GM12878 (cell line): ENCODE measurements at regions not wholly inside any gene's neighbourhood (a gene's known extent, or its start where the extent isn't known, plus 50 kb on each side); places are given as distances from the start of the nearest gene placed in this dataset.

Source experiments
- ATAC-seq: fragments of 200-7000 bp; cut with Tn5 transposase; 3 replicates; pipeline ENCODE4 v1.9.1; 2020; ENCODE audit warnings: mild to moderate bottlenecking, moderate library complexity
- BruUV-seq: library from RNA; stranded (reverse); fragments of 400-500 nt; replicated peaks from 2 replicates; lab custom pipeline; 2021; lab: Mats Ljungman, UMichigan
- CTCF ChIA-PET: fragments of 300-600 bp; sonication (Branson Sonifier 250); formaldehyde crosslinking; extraction: SDS; loops from one replicate; lab custom pipeline; 2021; ENCODE audit warnings: inconsistent platforms; lab: Yijun Ruan, JAX
- POLR2A ChIA-PET: fragments of 350-600 bp; formaldehyde crosslinking; extraction: SDS; loops from one replicate; lab custom pipeline; 2021; ENCODE audit warnings: inconsistent platforms; lab: Charles Lee
- RAD21 ChIA-PET: fragments of 300-600 bp; sonication (Branson Sonifier 250); formaldehyde crosslinking; loops from one replicate; lab custom pipeline; 2023; ENCODE audit warnings: antibody characterized with exemption; ENCODE audit not compliant: unreplicated experiment; lab: Charles Lee
- SMC1A ChIA-PET: fragments of 300-600 bp; sonication (Branson Sonifier 250); formaldehyde crosslinking; loops from one replicate; lab custom pipeline; 2023; ENCODE audit not compliant: unreplicated experiment, uncharacterized antibody; lab: Charles Lee
- DNase-seq: peaks from one replicate; pipeline ENCODE4 v3.0.0-alpha.2; 2011; ENCODE audit warnings: low read depth, low spot score
- FAIRE-seq: peaks from 3 replicates; lab custom pipeline; 2011; peaks lifted over from hg19 to GRCh38; lab: Jason Lieb, UNC
- H2AFZ ChIP-seq: 2 replicates; pipeline ENCODE4 v1.6.0; 2011; ENCODE audit warnings: low read depth, low read length, control low read depth; ENCODE audit not compliant: control insufficient read depth
- H3K27ac ChIP-seq: 2 replicates; pipeline ENCODE4 v1.5.1; 2011; ENCODE audit warnings: control low read depth; ENCODE audit not compliant: control insufficient read depth, insufficient read depth
- H3K27me3 ChIP-seq, 2 experiments: replicated peaks in 1 of 2; 2 replicates each; pipeline versions ENCODE4 v1.6.0 to v1.6.1; 2011; ENCODE audit warnings: low read length in 1 of 2; ENCODE audit not compliant: control insufficient read depth in 2 of 2, insufficient read depth in 2 of 2
- H3K36me3 ChIP-seq, 2 experiments: 2 replicates each; pipeline ENCODE4 v1.5.1; 2011; ENCODE audit warnings: low read length in 1 of 2; ENCODE audit not compliant: control insufficient read depth in 2 of 2, insufficient read depth in 2 of 2
- H3K4me1 ChIP-seq: 2 replicates; pipeline ENCODE4 v1.6.1; 2011; ENCODE audit warnings: mild to moderate bottlenecking, low read length, moderate library complexity, mixed read lengths; ENCODE audit not compliant: control insufficient read depth, insufficient read depth
- H3K4me2 ChIP-seq: 2 replicates; pipeline ENCODE4 v1.6.0; 2011; ENCODE audit warnings: control low read depth; ENCODE audit not compliant: control insufficient read depth, insufficient read depth
- H3K4me3 ChIP-seq: fragments of 200-600 bp; sonication (generic); 2 replicates; pipeline ENCODE4 v1.5.1; 2016
- H3K79me2 ChIP-seq: 2 replicates; pipeline ENCODE4 v1.6.0; 2011; ENCODE audit warnings: low read length; ENCODE audit not compliant: control insufficient read depth, insufficient read depth
- H3K9ac ChIP-seq: 2 replicates; pipeline ENCODE4 v1.8.0; 2011; ENCODE audit warnings: low read length, control low read depth, mixed read lengths; ENCODE audit not compliant: control insufficient read depth, insufficient read depth
- H3K9me3 ChIP-seq: replicated peaks from 3 replicates; pipeline ENCODE4 v1.5.1; 2011; ENCODE audit warnings: mild to moderate bottlenecking, low read length; ENCODE audit not compliant: control insufficient read depth, insufficient read depth
- H4K20me1 ChIP-seq: 2 replicates; pipeline ENCODE4 v1.6.0; 2011; ENCODE audit not compliant: control insufficient read depth, insufficient read depth
- BHLHE40 ChIP-seq, 2 experiments: fragments of 450-650 bp in 1 of 2; IDR thresholded peaks; 2 replicates each; pipeline ENCODE4 v1.6.1; 2011 to 2017; ENCODE audit warnings: low read depth in 2 of 2, borderline replicate concordance in 1 of 2, improper control_type of control experiment in 1 of 2, low read length in 1 of 2, mild to moderate bottlenecking in 1 of 2
- KLF5 ChIP-seq: fragments of 450-650 bp; IDR thresholded peaks from 2 replicates; pipeline ENCODE4 v1.6.1; 2014; ENCODE audit warnings: mild to moderate bottlenecking; ENCODE audit not compliant: partially characterized antibody
- PAX8 ChIP-seq: fragments of 450-650 bp; IDR thresholded peaks from 2 replicates; pipeline ENCODE4 v1.6.1; 2017; ENCODE audit warnings: mild to moderate bottlenecking, moderate library complexity
- POLR2A ChIP-seq: IDR thresholded peaks from 2 replicates; pipeline ENCODE4 v1.6.1; 2011; ENCODE audit warnings: low read depth, mild to moderate bottlenecking, low read length
- POU2F2 ChIP-seq: IDR thresholded peaks from 3 replicates; pipeline ENCODE4 v1.6.1; 2011; ENCODE audit warnings: low read depth, mild to moderate bottlenecking, low read length, borderline replicate concordance
- RBBP5 ChIP-seq: fragments of 200-600 bp; sonication (generic); conservative IDR thresholded peaks from 2 replicates; pipeline ENCODE4 v1.6.1; 2016
- SPI1 ChIP-seq: IDR thresholded peaks from 2 replicates; pipeline ENCODE4 v1.6.1; 2011; ENCODE audit warnings: low read depth, mild to moderate bottlenecking, low read length, moderate library complexity, borderline replicate concordance; ENCODE audit not compliant: insufficient read depth
- TCF3 ChIP-seq: IDR thresholded peaks from 2 replicates; pipeline ENCODE4 v1.6.1; 2012; ENCODE audit warnings: low read depth, mild to moderate bottlenecking, low read length, borderline replicate concordance; ENCODE audit not compliant: insufficient read depth
- YBX1 ChIP-seq: fragments of 450-650 bp; IDR thresholded peaks from 2 replicates; pipeline ENCODE4 v1.6.1; 2016; ENCODE audit warnings: antibody characterized with exemption
- ZBED1 ChIP-seq: IDR thresholded peaks from 2 replicates; pipeline ENCODE4 v1.6.1; 2016; ENCODE audit warnings: borderline replicate concordance
- ZNF207 ChIP-seq: fragments of 450-650 bp; IDR thresholded peaks from 2 replicates; pipeline ENCODE4 v1.6.1; 2014; ENCODE audit warnings: antibody characterized with exemption, mild to moderate bottlenecking, borderline replicate concordance
- WGBS: methylation state at CpG from one replicate; pipeline ENCODE4 v1.1.6; 2016; ENCODE audit warnings: low lambda C conversion rate; ENCODE audit not compliant: insufficient replicate concordance, insufficient coverage; ENCODE audit errors: missing lambda C conversion rate; 5-methylcytosine and 5-hydroxymethylcytosine counted together
- in situ Hi-C: fragments of 300-500 bp; cut with MboI; formaldehyde crosslinking; loops from 9 replicates; pipeline ENCODE4 v1.14.3; 2018; ENCODE audit warnings: mixed read lengths
- intact Hi-C: fragments of 100-400 bp; cut with micrococcal nuclease; formaldehyde crosslinking; loops from one replicate; pipeline ENCODE4 v1.14.2; 2022; ENCODE audit not compliant: unreplicated experiment
- TF ChIP-seq, protein P1 (sequence below): IDR thresholded peaks from 2 replicates; pipeline ENCODE4 v1.6.1; 2012; ENCODE audit warnings: low read depth, low read length, improper control_type of control experiment
- TF ChIP-seq, protein P2 (sequence below): fragments of 450-650 bp; IDR thresholded peaks from 2 replicates; pipeline ENCODE4 v1.6.1; 2018; ENCODE audit warnings: mild to moderate bottlenecking, low read depth, moderate library complexity; ENCODE audit not compliant: partially characterized antibody
- TF ChIP-seq, protein P3 (sequence below): IDR thresholded peaks from 2 replicates; pipeline ENCODE4 v1.6.1; 2011; ENCODE audit warnings: mild to moderate bottlenecking, low read depth, low read length, moderate library complexity; ENCODE audit not compliant: insufficient replicate concordance

DNA sequence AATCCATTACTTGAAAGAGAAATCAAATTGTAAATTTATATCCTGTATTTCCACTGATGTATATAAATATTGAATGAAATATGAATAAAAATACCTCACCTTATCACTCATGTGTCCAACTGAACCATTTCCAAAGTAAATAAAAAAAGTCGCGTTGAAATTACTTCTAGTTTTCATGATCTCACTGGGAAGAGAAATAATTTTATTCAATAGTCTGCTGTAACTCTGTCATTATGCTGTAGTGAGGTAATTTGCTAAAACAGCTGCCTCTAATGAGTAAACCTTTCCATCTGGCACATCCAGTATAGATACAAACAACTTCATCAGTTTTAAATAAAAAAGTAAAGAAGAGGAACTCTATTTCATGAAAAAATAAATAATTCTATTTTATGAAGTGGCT, 611.5 kb downstream of the ZNF608 start:
- Histone ChIP-seq H3K4me3 (no peak overlapping the region), H3K9me3 (no peaks in the 10 kb centered on the region), H2AFZ (no peak overlapping the region), H3K4me1 (no peaks in the 10 kb centered on the region), H3K27me3 (no peaks in the 10 kb centered on the region; a peak in 1 of 4 replicates), H3K27ac (no peak overlapping the region), H3K9ac (no peak overlapping the region), H3K36me3 (no peaks in the 10 kb centered on the region), H3K4me2 (no peak overlapping the region), H4K20me1 (no peaks in the 10 kb centered on the region), H3K79me2 (no peaks in the 10 kb centered on the region)
- intact Hi-C loops: no loop called here
- TF ChIP-seq SPI1 (no peak), ZBED1 (no peak), YBX1 (no peak), POLR2A (no peak), PAX8 (no peak), RBBP5 (no peak), ZNF207 (no peak), TCF3 (no peak), KLF5 (no peak), BHLHE40 (IDR thresholded peaks at IDR 0.05; ENCODE audit: borderline replicate concordance in 1 of 2, low read depth in 2 of 2, low read length in 1 of 2) (no peak), POU2F2 (no peak)
- TF ChIP-seq, protein P1, sequence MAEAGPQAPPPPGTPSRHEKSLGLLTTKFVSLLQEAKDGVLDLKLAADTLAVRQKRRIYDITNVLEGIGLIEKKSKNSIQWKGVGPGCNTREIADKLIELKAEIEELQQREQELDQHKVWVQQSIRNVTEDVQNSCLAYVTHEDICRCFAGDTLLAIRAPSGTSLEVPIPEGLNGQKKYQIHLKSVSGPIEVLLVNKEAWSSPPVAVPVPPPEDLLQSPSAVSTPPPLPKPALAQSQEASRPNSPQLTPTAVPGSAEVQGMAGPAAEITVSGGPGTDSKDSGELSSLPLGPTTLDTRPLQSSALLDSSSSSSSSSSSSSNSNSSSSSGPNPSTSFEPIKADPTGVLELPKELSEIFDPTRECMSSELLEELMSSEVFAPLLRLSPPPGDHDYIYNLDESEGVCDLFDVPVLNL: no peak
- TF ChIP-seq, protein P2, sequence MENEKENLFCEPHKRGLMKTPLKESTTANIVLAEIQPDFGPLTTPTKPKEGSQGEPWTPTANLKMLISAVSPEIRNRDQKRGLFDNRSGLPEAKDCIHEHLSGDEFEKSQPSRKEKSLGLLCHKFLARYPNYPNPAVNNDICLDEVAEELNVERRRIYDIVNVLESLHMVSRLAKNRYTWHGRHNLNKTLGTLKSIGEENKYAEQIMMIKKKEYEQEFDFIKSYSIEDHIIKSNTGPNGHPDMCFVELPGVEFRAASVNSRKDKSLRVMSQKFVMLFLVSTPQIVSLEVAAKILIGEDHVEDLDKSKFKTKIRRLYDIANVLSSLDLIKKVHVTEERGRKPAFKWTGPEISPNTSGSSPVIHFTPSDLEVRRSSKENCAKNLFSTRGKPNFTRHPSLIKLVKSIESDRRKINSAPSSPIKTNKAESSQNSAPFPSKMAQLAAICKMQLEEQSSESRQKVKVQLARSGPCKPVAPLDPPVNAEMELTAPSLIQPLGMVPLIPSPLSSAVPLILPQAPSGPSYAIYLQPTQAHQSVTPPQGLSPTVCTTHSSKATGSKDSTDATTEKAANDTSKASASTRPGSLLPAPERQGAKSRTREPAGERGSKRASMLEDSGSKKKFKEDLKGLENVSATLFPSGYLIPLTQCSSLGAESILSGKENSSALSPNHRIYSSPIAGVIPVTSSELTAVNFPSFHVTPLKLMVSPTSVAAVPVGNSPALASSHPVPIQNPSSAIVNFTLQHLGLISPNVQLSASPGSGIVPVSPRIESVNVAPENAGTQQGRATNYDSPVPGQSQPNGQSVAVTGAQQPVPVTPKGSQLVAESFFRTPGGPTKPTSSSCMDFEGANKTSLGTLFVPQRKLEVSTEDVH: no peak
- TF ChIP-seq, protein P3, sequence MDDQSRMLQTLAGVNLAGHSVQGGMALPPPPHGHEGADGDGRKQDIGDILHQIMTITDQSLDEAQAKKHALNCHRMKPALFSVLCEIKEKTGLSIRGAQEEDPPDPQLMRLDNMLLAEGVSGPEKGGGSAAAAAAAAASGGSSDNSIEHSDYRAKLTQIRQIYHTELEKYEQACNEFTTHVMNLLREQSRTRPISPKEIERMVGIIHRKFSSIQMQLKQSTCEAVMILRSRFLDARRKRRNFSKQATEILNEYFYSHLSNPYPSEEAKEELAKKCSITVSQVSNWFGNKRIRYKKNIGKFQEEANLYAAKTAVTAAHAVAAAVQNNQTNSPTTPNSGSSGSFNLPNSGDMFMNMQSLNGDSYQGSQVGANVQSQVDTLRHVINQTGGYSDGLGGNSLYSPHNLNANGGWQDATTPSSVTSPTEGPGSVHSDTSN: no peak
- in situ Hi-C loops: no loop called here
- DNase-seq (no peak), ATAC-seq (no peak), FAIRE-seq (no peak)
- ChIA-PET POLR2A (interaction anchor here (0.6 kb wide), 1 partner anchor 701 kb away, joined by 6 read pairs; no protein-coding TSS in a partner anchor), RAD21 (no interaction called here), SMC1A (no interaction called here), CTCF (no interaction called here)
- BruUV-seq: no TSS peak
- WGBS: 42% methylated on average over 2 of the region's 2 CpGs
